Osteoblast (primary cell): ENCODE measurements at regions not wholly inside any gene's neighbourhood (a gene's known extent, or its start where the extent isn't known, plus 50 kb on each side); places are given as distances from the start of the nearest gene placed in this dataset.

ENCODE experiments used
- DNase-seq: peaks from one replicate; pipeline ENCODE4 v3.0.0; 2011; ENCODE audit warnings: low spot score, mixed read lengths; ENCODE audit not compliant: insufficient read length; ENCODE audit errors: missing footprints
- H2AFZ ChIP-seq: 2 replicates; pipeline ENCODE4 v1.6.0; 2011; ENCODE audit warnings: mild to moderate bottlenecking, low read length
- H3K27ac ChIP-seq: 2 replicates; pipeline ENCODE4 v1.5.1; 2011; ENCODE audit warnings: mild to moderate bottlenecking, low read depth, low read length, moderate library complexity
- H3K27me3 ChIP-seq: 2 replicates; pipeline ENCODE4 v1.6.0; 2012; ENCODE audit warnings: mild to moderate bottlenecking, control low read depth, inconsistent platforms, low read length, moderate library complexity; ENCODE audit not compliant: insufficient read depth
- H3K36me3 ChIP-seq: 2 replicates; pipeline ENCODE4 v1.5.1; 2011; ENCODE audit warnings: mild to moderate bottlenecking, low read length, control low read depth, moderate library complexity; ENCODE audit not compliant: insufficient read depth
- H3K4me1 ChIP-seq: 2 replicates; pipeline ENCODE4 v1.5.1; 2011; ENCODE audit warnings: mild to moderate bottlenecking, low read length, control low read depth, moderate library complexity; ENCODE audit not compliant: insufficient read depth
- H3K4me2 ChIP-seq: 2 replicates; pipeline ENCODE4 v1.6.0; 2011; ENCODE audit warnings: mild to moderate bottlenecking, low read length; ENCODE audit not compliant: insufficient read depth
- H3K4me3 ChIP-seq: fragments of 200-600 bp; sonication (generic); 3 replicates; pipeline ENCODE4 v1.5.1; 2012; ENCODE audit warnings: mild to moderate bottlenecking, low read length, inconsistent platforms; ENCODE audit not compliant: insufficient read depth
- H3K79me2 ChIP-seq: 2 replicates; pipeline ENCODE4 v1.6.0; 2012; ENCODE audit warnings: mild to moderate bottlenecking, low read length, control low read depth, inconsistent platforms; ENCODE audit not compliant: insufficient read depth
- H3K9me3 ChIP-seq: 2 replicates; pipeline ENCODE4 v1.5.1; 2011; ENCODE audit warnings: low read depth, low read length, control low read depth
- H4K20me1 ChIP-seq: 2 replicates; pipeline ENCODE4 v1.6.0; 2012; ENCODE audit warnings: mild to moderate bottlenecking, low read length, control low read depth; ENCODE audit not compliant: insufficient read depth
- CTCF ChIP-seq: IDR thresholded peaks from 2 replicates; pipeline ENCODE4 v1.5.1; 2011; ENCODE audit warnings: mild to moderate bottlenecking, low read depth, low read length, moderate library complexity; ENCODE audit errors: extremely low read depth

GRCh38 chr2:9720352-9721093 lies 89.7 kb upstream of the YWHAQ start:
- no peaks in the 10 kb centered on the region for H3K4me1 ChIP-seq
- DNase-seq, result no peak
- H3K36me3 ChIP-seq, result no peaks in the 10 kb centered on the region
- no peak overlapping the region for H2AFZ ChIP-seq
- no peaks in the 10 kb centered on the region for H4K20me1 ChIP-seq
- H3K27me3 ChIP-seq, result no peaks in the 10 kb centered on the region
- H3K4me3 ChIP-seq, result no peak overlapping the region
- H3K27ac ChIP-seq, result no peak overlapping the region
- no peak overlapping the region for H3K4me2 ChIP-seq
- no peaks in the 10 kb centered on the region for H3K79me2 ChIP-seq
- no peaks in the 10 kb centered on the region for H3K9me3 ChIP-seq
- no peak for TF ChIP-seq CTCF

GRCh38 chr2:9721344-9721743 lies 90.5 kb upstream of the YWHAQ start:
- no peak overlapping the region for H3K4me3 ChIP-seq
- no peaks in the 10 kb centered on the region for H3K36me3 ChIP-seq
- no peak for TF ChIP-seq CTCF
- no peaks in the 10 kb centered on the region for H3K9me3 ChIP-seq
- no peaks in the 10 kb centered on the region for H3K79me2 ChIP-seq
- H4K20me1 ChIP-seq, result no peaks in the 10 kb centered on the region
- DNase-seq, result no peak
- H3K27me3 ChIP-seq, result no peaks in the 10 kb centered on the region
- peak overlapping the region; percentile 9 for H3K4me2 ChIP-seq
- no peaks in the 10 kb centered on the region for H3K4me1 ChIP-seq
- H3K27ac ChIP-seq, result no peak overlapping the region
- no peak overlapping the region for H2AFZ ChIP-seq

- no peak overlapping the region for H3K4me3 ChIP-seq
- no peaks in the 10 kb centered on the region for H3K9me3 ChIP-seq
- H3K4me2 ChIP-seq, result no peak overlapping the region
- H4K20me1 ChIP-seq, result no peaks in the 10 kb centered on the region
- no peak for DNase-seq
- H3K79me2 ChIP-seq, result no peaks in the 10 kb centered on the region
- no peak overlapping the region for H2AFZ ChIP-seq
- H3K36me3 ChIP-seq, result no peaks in the 10 kb centered on the region
- no peaks in the 10 kb centered on the region for H3K27me3 ChIP-seq
- no peak overlapping the region for H3K27ac ChIP-seq
- TF ChIP-seq CTCF, result no peak
- no peaks in the 10 kb centered on the region for H3K4me1 ChIP-seq
These were observed 91.7 kb upstream of the YWHAQ start for GRCh38 chr2:9722451-9722850.

- Histone ChIP-seq H3K4me1 (no peaks in the 10 kb centered on the region), H4K20me1 (no peaks in the 10 kb centered on the region), H2AFZ (no peak overlapping the region), H3K27me3 (no peaks in the 10 kb centered on the region), H3K27ac (no peak overlapping the region), H3K79me2 (no peaks in the 10 kb centered on the region), H3K4me2 (no peak overlapping the region), H3K4me3 (no peak overlapping the region), H3K36me3 (no peaks in the 10 kb centered on the region), H3K9me3 (no peaks in the 10 kb centered on the region)
- no peak for DNase-seq
- TF ChIP-seq CTCF, result no peak
These were observed 93.8 kb upstream of the YWHAQ start for GRCh38 chr2:9724565-9724964.
